ENCODE measurements at regions not wholly inside any gene's neighbourhood (a gene's known extent, or its start where the extent isn't known, plus 50 kb on each side); places are given as distances from the start of the nearest gene placed in this dataset.

DNA sequence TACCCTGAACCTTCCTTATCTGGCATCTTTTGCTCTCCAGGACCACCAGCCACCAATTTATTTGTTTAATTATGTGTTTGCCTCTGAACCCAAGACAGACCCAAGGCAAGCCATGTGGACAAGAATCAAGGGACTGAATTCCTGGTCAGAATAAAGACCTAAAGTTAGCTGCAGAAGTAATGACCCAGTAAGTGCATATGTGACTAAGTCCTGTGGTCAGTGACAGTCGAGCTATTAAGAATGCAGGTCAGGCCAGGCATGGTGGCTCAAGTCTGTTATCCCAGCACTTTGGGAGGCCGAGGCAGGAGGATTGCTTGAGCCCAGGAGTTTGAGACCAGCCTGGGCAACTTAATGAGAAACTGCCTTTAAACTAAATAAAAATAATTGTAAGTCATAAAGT lies 139.4 kb downstream of the CCDC71L start:
- intact Hi-C loops (cut with micrococcal nuclease), result no loop called here
- H3K79me2 ChIP-seq (ENCODE audit: insufficient read depth, low read length), result no peaks in the 10 kb centered on the region
- no peak for TF ChIP-seq CTCF (IDR thresholded peaks at IDR 0.05)
- no peaks in the 10 kb centered on the region for H4K20me1 ChIP-seq (ENCODE audit: insufficient read depth, low read length)
- DNase-seq, result no peak
- Mint-ChIP-seq H3K36me3 (no peaks in the 10 kb centered on the region), H3K4me1 (peaks cover 5% of the 10 kb centered on the region), H3K27me3 (ENCODE audit: low read depth in 3 of 3) (peaks cover 3 to 10% (median 7%) of the 10 kb centered on the region in 3 donors), H3K27ac (no peak overlapping the region), H3K9me3 (peaks cover 0 to 2% (median 0%) of the 10 kb centered on the region in 7 donors), H3K4me3 (no peak overlapping the region)
- H3K4me3 ChIP-seq (replicated peaks in 1 of 3; ENCODE audit: low read depth in 2 of 3, low read length in 3 of 3), result no peak overlapping the region
- H3K4me2 ChIP-seq (replicated peaks; ENCODE audit: extremely low read depth, low read length, poor library complexity, severe bottlenecking), result no peak overlapping the region
- no peak overlapping the region for H2AFZ ChIP-seq (ENCODE audit: insufficient read depth, low read depth, low read length, poor library complexity, severe bottlenecking)
- H3K9ac ChIP-seq (ENCODE audit: insufficient read depth, low read length, poor library complexity, severe bottlenecking), result no peak overlapping the region
- H3K9me3 ChIP-seq (replicated peaks in 1 of 2; ENCODE audit: control insufficient read depth in 1 of 2, insufficient read depth in 1 of 2, low read length in 2 of 2), result no peaks in the 10 kb centered on the region
- H3K36me3 ChIP-seq (replicated peaks in 1 of 2; ENCODE audit: control insufficient read depth in 1 of 2, insufficient read depth in 2 of 2, low read length in 2 of 2), result no peaks in the 10 kb centered on the region
- 85% methylated on average over 1 of the region's 2 CpGs for WGBS (ENCODE audit: insufficient coverage)
- H3K27ac ChIP-seq (ENCODE audit: low read depth in 1 of 2, low read length in 2 of 2), result no peak overlapping the region
- H3K4me1 ChIP-seq (ENCODE audit: control insufficient read depth in 1 of 2, insufficient read depth in 2 of 2, low read length in 2 of 2), result no peaks in the 10 kb centered on the region
- H3K27me3 ChIP-seq (ENCODE audit: control insufficient read depth in 2 of 2, insufficient read depth in 2 of 2, low read length in 2 of 2), result no peaks in the 10 kb centered on the region

DNA sequence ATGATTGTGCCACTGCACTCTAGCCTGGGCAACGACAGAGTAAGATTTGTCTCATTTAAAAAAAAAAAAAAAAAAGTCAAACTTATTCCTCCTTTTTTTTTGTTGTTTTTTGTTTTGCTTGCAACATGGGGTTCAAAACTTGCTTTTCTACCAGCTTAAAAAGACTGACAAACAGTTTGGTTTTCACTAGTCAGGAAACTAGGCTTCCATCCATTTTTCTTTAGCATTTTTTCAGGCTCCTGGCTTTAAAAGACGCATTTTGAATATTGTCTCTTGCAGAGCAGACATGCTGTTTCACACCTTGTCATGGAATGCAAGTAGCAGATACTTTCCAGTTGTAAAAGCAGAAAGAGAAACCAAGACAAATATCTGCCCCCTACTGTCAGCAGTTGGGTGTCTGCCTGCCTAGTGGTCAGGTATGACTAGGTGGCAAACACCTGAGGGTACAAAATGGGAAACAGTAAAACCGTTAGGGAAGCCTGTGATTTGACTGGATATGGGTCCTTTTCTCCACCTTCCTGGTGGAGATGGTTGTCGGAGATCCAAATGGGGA lies 139.9 kb downstream of the CCDC71L start:
- Histone ChIP-seq H3K27ac (ENCODE audit: low read depth in 1 of 2, low read length in 2 of 2) (no peak overlapping the region), H2AFZ (ENCODE audit: insufficient read depth, low read depth, low read length, poor library complexity, severe bottlenecking) (no peak overlapping the region), H3K4me2 (replicated peaks; ENCODE audit: extremely low read depth, low read length, poor library complexity, severe bottlenecking) (no peak overlapping the region), H3K9me3 (replicated peaks in 1 of 2; ENCODE audit: control insufficient read depth in 1 of 2, insufficient read depth in 1 of 2, low read length in 2 of 2) (no peaks in the 10 kb centered on the region), H3K4me1 (ENCODE audit: control insufficient read depth in 1 of 2, insufficient read depth in 2 of 2, low read length in 2 of 2) (no peaks in the 10 kb centered on the region), H3K36me3 (replicated peaks in 1 of 2; ENCODE audit: control insufficient read depth in 1 of 2, insufficient read depth in 2 of 2, low read length in 2 of 2) (no peaks in the 10 kb centered on the region), H3K4me3 (replicated peaks in 1 of 3; ENCODE audit: low read depth in 2 of 3, low read length in 3 of 3) (no peak overlapping the region), H3K79me2 (ENCODE audit: insufficient read depth, low read length) (no peaks in the 10 kb centered on the region), H3K9ac (ENCODE audit: insufficient read depth, low read length, poor library complexity, severe bottlenecking) (no peak overlapping the region), H4K20me1 (ENCODE audit: insufficient read depth, low read length) (no peaks in the 10 kb centered on the region), H3K27me3 (ENCODE audit: control insufficient read depth in 2 of 2, insufficient read depth in 2 of 2, low read length in 2 of 2) (no peaks in the 10 kb centered on the region)
- H3K27ac Mint-ChIP-seq, result no peak overlapping the region
- H3K27me3 Mint-ChIP-seq (ENCODE audit: low read depth in 3 of 3), result peaks cover 3 to 10% (median 8%) of the 10 kb centered on the region in 3 donors
- peaks cover 5% of the 10 kb centered on the region for H3K4me1 Mint-ChIP-seq
- intact Hi-C loops (cut with micrococcal nuclease), result no loop called here
- 100% methylated on average over 1 of the region's 4 CpGs for WGBS (ENCODE audit: insufficient coverage)
- H3K9me3 Mint-ChIP-seq, result peaks cover 0 to 2% (median 0%) of the 10 kb centered on the region in 7 donors
- no peaks in the 10 kb centered on the region for H3K36me3 Mint-ChIP-seq
- TF ChIP-seq CTCF (IDR thresholded peaks at IDR 0.05), result no peak
- no peak overlapping the region for H3K4me3 Mint-ChIP-seq
- no peak for DNase-seq
